ENCODE measurements at regions not wholly inside any gene's neighbourhood (a gene's known extent, or its start where the extent isn't known, plus 50 kb on each side); places are given as distances from the start of the nearest gene placed in this dataset.

DNA sequence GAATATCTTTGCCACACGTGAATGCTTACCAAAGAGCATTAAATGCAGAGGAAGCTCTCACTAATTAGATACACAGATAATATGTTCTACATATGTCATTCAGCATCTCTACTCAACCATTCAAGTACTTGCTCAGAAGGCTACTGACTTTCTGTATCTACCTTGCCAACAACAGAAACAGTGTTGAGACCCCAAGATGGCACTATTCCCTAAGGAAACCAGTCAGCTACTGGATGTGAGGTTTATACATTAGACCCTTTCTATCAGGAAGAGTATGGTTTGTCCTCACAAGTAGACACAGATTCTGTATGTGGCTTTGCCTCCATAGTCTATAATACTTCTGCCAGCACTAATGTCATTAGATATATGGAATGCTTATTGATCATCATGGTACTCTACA is 443.9 kb upstream of the INTU start:
- Histone ChIP-seq H3K36me3 (ENCODE audit: control insufficient read depth in 4 of 4, insufficient read depth in 3 of 4, low read depth in 1 of 4, low read length in 3 of 4) (no peaks in the 10 kb centered on the region), H3K27me3 (ENCODE audit: control insufficient read depth in 4 of 4, insufficient read depth in 4 of 4, low read length in 3 of 4) (no peaks in the 10 kb centered on the region), H3K27ac (ENCODE audit: low read depth in 1 of 2, low read length in 2 of 2) (no peak overlapping the region), H3K4me3 (ENCODE audit: low read depth in 1 of 3, low read length in 3 of 3) (no peak overlapping the region), H3K9me3 (ENCODE audit: control insufficient read depth in 4 of 4, low read length in 3 of 4) (peaks cover 0 to 3% (median 0%) of the 10 kb centered on the region in 4 donors), H3K4me1 (ENCODE audit: control insufficient read depth in 4 of 4, insufficient read depth in 4 of 4, low read length in 3 of 4) (no peaks in the 10 kb centered on the region), H3K9ac (ENCODE audit: low read depth in 1 of 2, low read length in 2 of 2) (no peak overlapping the region)
- peak; percentile 59 to 65 for TF ChIP-seq RAD21 (IDR thresholded peaks at IDR 0.05)
- TF ChIP-seq, protein P1, sequence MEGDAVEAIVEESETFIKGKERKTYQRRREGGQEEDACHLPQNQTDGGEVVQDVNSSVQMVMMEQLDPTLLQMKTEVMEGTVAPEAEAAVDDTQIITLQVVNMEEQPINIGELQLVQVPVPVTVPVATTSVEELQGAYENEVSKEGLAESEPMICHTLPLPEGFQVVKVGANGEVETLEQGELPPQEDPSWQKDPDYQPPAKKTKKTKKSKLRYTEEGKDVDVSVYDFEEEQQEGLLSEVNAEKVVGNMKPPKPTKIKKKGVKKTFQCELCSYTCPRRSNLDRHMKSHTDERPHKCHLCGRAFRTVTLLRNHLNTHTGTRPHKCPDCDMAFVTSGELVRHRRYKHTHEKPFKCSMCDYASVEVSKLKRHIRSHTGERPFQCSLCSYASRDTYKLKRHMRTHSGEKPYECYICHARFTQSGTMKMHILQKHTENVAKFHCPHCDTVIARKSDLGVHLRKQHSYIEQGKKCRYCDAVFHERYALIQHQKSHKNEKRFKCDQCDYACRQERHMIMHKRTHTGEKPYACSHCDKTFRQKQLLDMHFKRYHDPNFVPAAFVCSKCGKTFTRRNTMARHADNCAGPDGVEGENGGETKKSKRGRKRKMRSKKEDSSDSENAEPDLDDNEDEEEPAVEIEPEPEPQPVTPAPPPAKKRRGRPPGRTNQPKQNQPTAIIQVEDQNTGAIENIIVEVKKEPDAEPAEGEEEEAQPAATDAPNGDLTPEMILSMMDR (IDR thresholded peaks at IDR 0.05; ENCODE audit: low read depth, low read length, missing input control) = peak; percentile 4
- TF ChIP-seq GABPA (IDR thresholded peaks at IDR 0.05 in 1 of 2, conservative IDR thresholded peaks at IDR 0.05 in 1 of 2) = no peak
- DNase-seq (ENCODE audit: low spot score) = no peak
- 68% methylated on average over 1 of the region's 1 CpG for WGBS

DNA sequence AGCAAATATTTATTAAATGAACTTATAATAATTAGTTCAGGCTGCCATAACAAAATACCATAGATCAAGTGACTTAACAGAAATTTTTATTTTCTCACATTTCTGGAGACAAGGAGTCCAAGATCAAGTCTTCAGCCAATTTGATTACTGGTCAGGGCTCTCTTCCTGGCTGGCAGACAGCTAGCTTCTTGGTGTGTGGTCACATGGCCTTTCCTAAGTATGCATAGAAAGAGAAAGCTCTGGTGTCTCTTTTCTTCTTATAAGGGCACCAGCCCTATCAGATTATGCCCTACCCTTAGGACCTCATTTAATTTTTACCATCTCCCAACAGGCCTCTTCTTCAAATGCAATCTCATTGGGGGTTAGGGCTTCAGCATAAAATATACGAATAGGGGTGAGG is 438.5 kb upstream of the INTU start:
- Histone ChIP-seq H3K9ac (ENCODE audit: low read depth in 1 of 2, low read length in 2 of 2) (no peak overlapping the region), H3K27ac (ENCODE audit: low read depth in 1 of 2, low read length in 2 of 2) (no peak overlapping the region), H3K9me3 (ENCODE audit: control insufficient read depth in 4 of 4, low read length in 3 of 4) (peaks cover 0 to 6% (median 0%) of the 10 kb centered on the region in 4 donors), H3K4me3 (ENCODE audit: low read depth in 1 of 3, low read length in 3 of 3) (no peak overlapping the region), H3K4me1 (ENCODE audit: control insufficient read depth in 4 of 4, insufficient read depth in 4 of 4, low read length in 3 of 4) (no peaks in the 10 kb centered on the region), H3K36me3 (ENCODE audit: control insufficient read depth in 4 of 4, insufficient read depth in 3 of 4, low read depth in 1 of 4, low read length in 3 of 4) (no peaks in the 10 kb centered on the region), H3K27me3 (ENCODE audit: control insufficient read depth in 4 of 4, insufficient read depth in 4 of 4, low read length in 3 of 4) (peaks cover 0 to 2% (median 0%) of the 10 kb centered on the region in 4 donors)
- DNase-seq (ENCODE audit: low spot score) = no peak
- TF ChIP-seq, protein P2, sequence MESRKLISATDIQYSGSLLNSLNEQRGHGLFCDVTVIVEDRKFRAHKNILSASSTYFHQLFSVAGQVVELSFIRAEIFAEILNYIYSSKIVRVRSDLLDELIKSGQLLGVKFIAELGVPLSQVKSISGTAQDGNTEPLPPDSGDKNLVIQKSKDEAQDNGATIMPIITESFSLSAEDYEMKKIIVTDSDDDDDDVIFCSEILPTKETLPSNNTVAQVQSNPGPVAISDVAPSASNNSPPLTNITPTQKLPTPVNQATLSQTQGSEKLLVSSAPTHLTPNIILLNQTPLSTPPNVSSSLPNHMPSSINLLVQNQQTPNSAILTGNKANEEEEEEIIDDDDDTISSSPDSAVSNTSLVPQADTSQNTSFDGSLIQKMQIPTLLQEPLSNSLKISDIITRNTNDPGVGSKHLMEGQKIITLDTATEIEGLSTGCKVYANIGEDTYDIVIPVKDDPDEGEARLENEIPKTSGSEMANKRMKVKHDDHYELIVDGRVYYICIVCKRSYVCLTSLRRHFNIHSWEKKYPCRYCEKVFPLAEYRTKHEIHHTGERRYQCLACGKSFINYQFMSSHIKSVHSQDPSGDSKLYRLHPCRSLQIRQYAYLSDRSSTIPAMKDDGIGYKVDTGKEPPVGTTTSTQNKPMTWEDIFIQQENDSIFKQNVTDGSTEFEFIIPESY (IDR thresholded peaks at IDR 0.05) = no peak
- TF ChIP-seq FOXA2 (IDR thresholded peaks at IDR 0.05) = no peak
- no peak for TF ChIP-seq FOXA1 (IDR thresholded peaks at IDR 0.05)
- no peak for TF ChIP-seq RXRA (IDR thresholded peaks at IDR 0.05)
- 67% methylated on average over 1 of the region's 1 CpG for WGBS

DNA sequence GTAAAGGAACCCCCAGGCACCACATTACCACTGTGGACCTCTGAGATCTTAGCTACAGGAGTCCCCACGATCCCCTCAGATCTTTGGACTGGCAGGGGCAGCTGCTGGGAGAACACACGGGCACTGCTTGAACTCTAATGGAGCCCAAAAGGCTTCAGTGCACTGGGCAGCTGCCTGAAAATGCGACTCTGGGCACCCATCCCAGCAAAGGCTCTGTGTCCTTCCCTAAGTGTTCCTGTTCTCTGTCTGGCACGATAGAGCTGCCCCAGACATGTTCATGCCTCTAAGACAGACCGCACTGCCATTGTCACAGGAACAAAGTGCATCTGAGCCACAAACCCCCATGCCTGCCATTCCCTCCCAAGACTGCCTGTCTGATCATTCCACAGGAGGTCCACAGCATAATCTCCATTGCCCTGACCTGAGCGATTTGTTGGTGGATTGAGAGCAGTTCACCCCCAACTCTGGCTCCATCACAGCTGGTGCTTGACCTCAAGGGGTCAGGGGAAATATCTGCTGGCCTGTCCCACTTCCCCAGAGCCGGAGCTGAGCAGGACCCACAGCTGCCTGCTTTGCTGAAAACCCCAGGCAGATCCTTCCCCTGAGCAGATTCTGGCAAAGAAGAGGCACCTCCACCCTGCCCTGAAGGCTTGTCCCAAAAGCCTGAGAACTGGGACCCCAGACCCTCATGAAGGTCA is 436.0 kb upstream of the INTU start:
- Histone ChIP-seq H3K27me3 (ENCODE audit: control insufficient read depth in 4 of 4, insufficient read depth in 4 of 4, low read length in 3 of 4) (peaks cover 0 to 2% (median 0%) of the 10 kb centered on the region in 4 donors), H3K9me3 (ENCODE audit: control insufficient read depth in 4 of 4, low read length in 3 of 4) (peaks cover 0 to 6% (median 0%) of the 10 kb centered on the region in 4 donors), H3K9ac (ENCODE audit: low read depth in 1 of 2, low read length in 2 of 2) (no peak overlapping the region), H3K4me3 (ENCODE audit: low read depth in 1 of 3, low read length in 3 of 3) (no peak overlapping the region), H3K4me1 (ENCODE audit: control insufficient read depth in 4 of 4, insufficient read depth in 4 of 4, low read length in 3 of 4) (no peaks in the 10 kb centered on the region), H3K36me3 (ENCODE audit: control insufficient read depth in 4 of 4, insufficient read depth in 3 of 4, low read depth in 1 of 4, low read length in 3 of 4) (no peaks in the 10 kb centered on the region), H3K27ac (ENCODE audit: low read depth in 1 of 2, low read length in 2 of 2) (no peak overlapping the region)
- no peak for DNase-seq (ENCODE audit: low spot score)
- WGBS = 31% methylated on average over 7 of the region's 7 CpGs
- TF ChIP-seq, protein P3, sequence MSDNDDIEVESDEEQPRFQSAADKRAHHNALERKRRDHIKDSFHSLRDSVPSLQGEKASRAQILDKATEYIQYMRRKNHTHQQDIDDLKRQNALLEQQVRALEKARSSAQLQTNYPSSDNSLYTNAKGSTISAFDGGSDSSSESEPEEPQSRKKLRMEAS (IDR thresholded peaks at IDR 0.05) = no peak
- no peak for TF ChIP-seq RXRA (IDR thresholded peaks at IDR 0.05)
- no peak for TF ChIP-seq RAD21 (IDR thresholded peaks at IDR 0.05)
- TF ChIP-seq FOXA2 (IDR thresholded peaks at IDR 0.05) = no peak
- TF ChIP-seq YY1 (IDR thresholded peaks at IDR 0.05) = no peak
- no peak for TF ChIP-seq HNF4G (IDR thresholded peaks at IDR 0.05)
- TF ChIP-seq NR2F2 (IDR thresholded peaks at IDR 0.05) = no peak
- TF ChIP-seq, protein P4, sequence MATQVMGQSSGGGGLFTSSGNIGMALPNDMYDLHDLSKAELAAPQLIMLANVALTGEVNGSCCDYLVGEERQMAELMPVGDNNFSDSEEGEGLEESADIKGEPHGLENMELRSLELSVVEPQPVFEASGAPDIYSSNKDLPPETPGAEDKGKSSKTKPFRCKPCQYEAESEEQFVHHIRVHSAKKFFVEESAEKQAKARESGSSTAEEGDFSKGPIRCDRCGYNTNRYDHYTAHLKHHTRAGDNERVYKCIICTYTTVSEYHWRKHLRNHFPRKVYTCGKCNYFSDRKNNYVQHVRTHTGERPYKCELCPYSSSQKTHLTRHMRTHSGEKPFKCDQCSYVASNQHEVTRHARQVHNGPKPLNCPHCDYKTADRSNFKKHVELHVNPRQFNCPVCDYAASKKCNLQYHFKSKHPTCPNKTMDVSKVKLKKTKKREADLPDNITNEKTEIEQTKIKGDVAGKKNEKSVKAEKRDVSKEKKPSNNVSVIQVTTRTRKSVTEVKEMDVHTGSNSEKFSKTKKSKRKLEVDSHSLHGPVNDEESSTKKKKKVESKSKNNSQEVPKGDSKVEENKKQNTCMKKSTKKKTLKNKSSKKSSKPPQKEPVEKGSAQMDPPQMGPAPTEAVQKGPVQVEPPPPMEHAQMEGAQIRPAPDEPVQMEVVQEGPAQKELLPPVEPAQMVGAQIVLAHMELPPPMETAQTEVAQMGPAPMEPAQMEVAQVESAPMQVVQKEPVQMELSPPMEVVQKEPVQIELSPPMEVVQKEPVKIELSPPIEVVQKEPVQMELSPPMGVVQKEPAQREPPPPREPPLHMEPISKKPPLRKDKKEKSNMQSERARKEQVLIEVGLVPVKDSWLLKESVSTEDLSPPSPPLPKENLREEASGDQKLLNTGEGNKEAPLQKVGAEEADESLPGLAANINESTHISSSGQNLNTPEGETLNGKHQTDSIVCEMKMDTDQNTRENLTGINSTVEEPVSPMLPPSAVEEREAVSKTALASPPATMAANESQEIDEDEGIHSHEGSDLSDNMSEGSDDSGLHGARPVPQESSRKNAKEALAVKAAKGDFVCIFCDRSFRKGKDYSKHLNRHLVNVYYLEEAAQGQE (IDR thresholded peaks at IDR 0.05) = no peak
- no peak for TF ChIP-seq TAF1 (conservative IDR thresholded peaks at IDR 0.05)
- TF ChIP-seq, protein P2 (IDR thresholded peaks at IDR 0.05) = no peak
- TF ChIP-seq, protein P1 (IDR thresholded peaks at IDR 0.05; ENCODE audit: low read depth, low read length, missing input control) = no peak
- no peak for TF ChIP-seq EGR1 (IDR thresholded peaks at IDR 0.05; ENCODE audit: low read depth in 2 of 2)
- no peak for TF ChIP-seq FOXA1 (IDR thresholded peaks at IDR 0.05)
